HepG2 (cell line): ENCODE measurements at regions not wholly inside any gene's neighbourhood (a gene's known extent, or its start where the extent isn't known, plus 50 kb on each side); places are given as distances from the start of the nearest gene placed in this dataset.

Experiments
- HNF1A ChIP-seq, 2 experiments: sonication (generic) in 1 of 2; formaldehyde crosslinking in 1 of 2; IDR thresholded peaks; 2 replicates each; pipeline versions ENCODE4 v1.4.0 to v1.6.1; 2016 to 2020; ENCODE audit warnings: borderline replicate concordance in 1 of 2, low read depth in 1 of 2, mild to moderate bottlenecking in 1 of 2, missing genetic modification reagents in 1 of 2
- ZBTB21 ChIP-seq: sonication (generic); formaldehyde crosslinking; IDR thresholded peaks from 2 replicates; pipeline ENCODE4 v1.4.0; 2020; ENCODE audit warnings: missing genetic modification reagents
- TF ChIP-seq, protein P1 (sequence below): sonication (generic); formaldehyde crosslinking; IDR thresholded peaks from 2 replicates; pipeline ENCODE4 v1.4.0; 2020; ENCODE audit warnings: missing genetic modification reagents, borderline replicate concordance
- TF ChIP-seq, protein P2 (sequence below): sonication (generic); formaldehyde crosslinking; IDR thresholded peaks from 2 replicates; pipeline ENCODE4 v1.4.0; 2020; ENCODE audit warnings: missing genetic modification reagents

- TF ChIP-seq ZBTB21 (CRISPR knock-in tag) (no peak), HNF1A (IDR thresholded peaks at IDR 0.05; ENCODE audit: low read depth) (no peak), HNF1A (CRISPR knock-in tag; IDR thresholded peaks at IDR 0.05; ENCODE audit: borderline replicate concordance) (no peak)
- TF ChIP-seq, protein P1, sequence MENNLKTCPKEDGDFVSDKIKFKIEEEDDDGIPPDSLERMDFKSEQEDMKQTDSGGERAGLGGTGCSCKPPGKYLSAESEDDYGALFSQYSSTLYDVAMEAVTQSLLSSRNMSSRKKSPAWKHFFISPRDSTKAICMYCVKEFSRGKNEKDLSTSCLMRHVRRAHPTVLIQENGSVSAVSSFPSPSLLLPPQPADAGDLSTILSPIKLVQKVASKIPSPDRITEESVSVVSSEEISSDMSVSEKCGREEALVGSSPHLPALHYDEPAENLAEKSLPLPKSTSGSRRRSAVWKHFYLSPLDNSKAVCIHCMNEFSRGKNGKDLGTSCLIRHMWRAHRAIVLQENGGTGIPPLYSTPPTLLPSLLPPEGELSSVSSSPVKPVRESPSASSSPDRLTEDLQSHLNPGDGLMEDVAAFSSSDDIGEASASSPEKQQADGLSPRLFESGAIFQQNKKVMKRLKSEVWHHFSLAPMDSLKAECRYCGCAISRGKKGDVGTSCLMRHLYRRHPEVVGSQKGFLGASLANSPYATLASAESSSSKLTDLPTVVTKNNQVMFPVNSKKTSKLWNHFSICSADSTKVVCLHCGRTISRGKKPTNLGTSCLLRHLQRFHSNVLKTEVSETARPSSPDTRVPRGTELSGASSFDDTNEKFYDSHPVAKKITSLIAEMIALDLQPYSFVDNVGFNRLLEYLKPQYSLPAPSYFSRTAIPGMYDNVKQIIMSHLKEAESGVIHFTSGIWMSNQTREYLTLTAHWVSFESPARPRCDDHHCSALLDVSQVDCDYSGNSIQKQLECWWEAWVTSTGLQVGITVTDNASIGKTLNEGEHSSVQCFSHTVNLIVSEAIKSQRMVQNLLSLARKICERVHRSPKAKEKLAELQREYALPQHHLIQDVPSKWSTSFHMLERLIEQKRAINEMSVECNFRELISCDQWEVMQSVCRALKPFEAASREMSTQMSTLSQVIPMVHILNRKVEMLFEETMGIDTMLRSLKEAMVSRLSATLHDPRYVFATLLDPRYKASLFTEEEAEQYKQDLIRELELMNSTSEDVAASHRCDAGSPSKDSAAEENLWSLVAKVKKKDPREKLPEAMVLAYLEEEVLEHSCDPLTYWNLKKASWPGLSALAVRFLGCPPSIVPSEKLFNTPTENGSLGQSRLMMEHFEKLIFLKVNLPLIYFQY (CRISPR knock-in tag): no peak
- TF ChIP-seq, protein P2, sequence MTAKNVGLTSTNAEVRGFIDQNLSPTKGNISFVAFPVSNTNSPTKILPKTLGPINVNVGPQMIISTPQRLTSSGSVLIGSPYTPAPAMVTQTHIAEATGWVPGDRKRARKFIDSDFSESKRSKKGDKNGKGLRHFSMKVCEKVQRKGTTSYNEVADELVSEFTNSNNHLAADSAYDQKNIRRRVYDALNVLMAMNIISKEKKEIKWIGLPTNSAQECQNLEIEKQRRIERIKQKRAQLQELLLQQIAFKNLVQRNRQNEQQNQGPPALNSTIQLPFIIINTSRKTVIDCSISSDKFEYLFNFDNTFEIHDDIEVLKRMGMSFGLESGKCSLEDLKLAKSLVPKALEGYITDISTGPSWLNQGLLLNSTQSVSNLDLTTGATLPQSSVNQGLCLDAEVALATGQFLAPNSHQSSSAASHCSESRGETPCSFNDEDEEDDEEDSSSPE (CRISPR knock-in tag): no peak
Observed at GRCh38 chr12:65592416-65592815, 231.9 kb upstream of the HMGA2 start (continued).
